Erythroblast (primary cell): ENCODE measurements at regions not wholly inside any gene's neighbourhood (a gene's known extent, or its start where the extent isn't known, plus 50 kb on each side); places are given as distances from the start of the nearest gene placed in this dataset.

Source experiments
- GATA1 ChIP-seq: IDR thresholded peaks from 2 replicates; pipeline ENCODE4 v1.6.1; 2011; ENCODE audit warnings: low read depth, mild to moderate bottlenecking, control low read depth, low read length, moderate library complexity
- POLR2A ChIP-seq: IDR thresholded peaks from 2 replicates; pipeline ENCODE4 v1.6.1; 2011; ENCODE audit warnings: mild to moderate bottlenecking, low read length

GRCh38 chr3:146757759-146758158, 152.6 kb upstream of the PLSCR5 start:
- TF ChIP-seq POLR2A, result no peak
- no peak for TF ChIP-seq GATA1
